GM12873 (cell line): ENCODE measurements at regions not wholly inside any gene's neighbourhood (a gene's known extent, or its start where the extent isn't known, plus 50 kb on each side); places are given as distances from the start of the nearest gene placed in this dataset.

Experiments used
- CTCF ChIP-seq: IDR thresholded peaks from 2 replicates; pipeline ENCODE4 v1.5.1; 2012; ENCODE audit warnings: low read depth, mild to moderate bottlenecking, moderate library complexity, low read length, control low read depth; ENCODE audit not compliant: insufficient read depth; ENCODE audit errors: missing control alignments

DNA sequence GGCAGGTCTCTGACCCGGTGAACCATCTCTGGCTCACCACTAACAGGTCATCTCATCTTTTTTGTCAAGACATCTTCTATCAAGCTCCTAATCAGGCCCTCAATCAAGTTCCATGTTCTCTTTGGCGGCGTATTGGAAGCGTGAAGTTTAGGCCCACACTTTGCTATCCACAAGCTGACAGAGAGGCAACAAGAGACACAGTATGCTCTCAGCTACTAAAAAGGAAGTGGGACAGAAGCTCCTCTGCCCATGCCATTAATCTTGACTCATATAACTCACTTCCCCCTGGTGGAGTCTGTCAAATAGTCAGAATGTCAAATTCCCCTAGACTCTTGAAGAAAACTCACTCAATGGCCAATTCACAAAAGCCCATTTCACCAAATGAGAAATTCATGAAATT lies 77.6 kb upstream of the TMC1 start:
- TF ChIP-seq CTCF = peak; percentile 44

DNA sequence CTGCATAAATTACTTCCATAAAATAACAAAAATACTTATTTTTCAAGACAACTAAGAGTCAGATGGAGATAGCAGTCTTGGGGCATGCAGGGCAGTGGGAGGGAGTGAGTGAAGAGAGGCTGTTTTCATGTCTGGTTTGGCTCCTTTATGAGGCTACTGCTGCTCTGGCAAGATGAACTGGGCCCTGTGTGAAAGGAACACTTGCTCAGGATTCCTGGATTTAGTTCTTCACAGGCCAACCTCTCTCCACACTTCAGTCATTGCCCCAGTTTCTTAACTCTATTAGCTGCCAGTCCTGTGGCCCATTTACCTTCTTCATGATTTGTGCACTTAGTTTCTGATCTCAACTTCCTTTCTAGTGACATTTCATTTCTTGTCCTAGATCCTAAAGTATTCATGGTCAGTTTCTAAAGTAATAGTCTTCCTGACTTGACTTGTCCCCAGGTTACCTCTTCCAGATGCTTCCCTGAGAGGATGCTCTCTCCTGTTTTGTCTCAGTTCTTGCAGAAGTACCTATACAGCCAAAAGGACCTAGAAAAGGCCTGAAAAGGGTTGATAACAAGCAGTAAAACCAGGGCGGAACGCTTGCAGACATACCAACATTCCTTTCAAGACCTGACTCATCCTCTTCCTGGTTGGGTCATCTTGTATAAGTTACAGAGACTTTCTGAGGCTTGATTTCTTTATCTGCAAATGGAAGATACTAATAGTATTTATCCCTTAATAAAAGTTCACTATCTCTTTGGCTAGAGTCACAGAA lies 77.0 kb upstream of the ZFAND5 start:
- TF ChIP-seq CTCF = no peak

- no peak for TF ChIP-seq CTCF
Observed at GRCh38 chr9:72440992-72441847, 76.2 kb upstream of the ZFAND5 start.

DNA sequence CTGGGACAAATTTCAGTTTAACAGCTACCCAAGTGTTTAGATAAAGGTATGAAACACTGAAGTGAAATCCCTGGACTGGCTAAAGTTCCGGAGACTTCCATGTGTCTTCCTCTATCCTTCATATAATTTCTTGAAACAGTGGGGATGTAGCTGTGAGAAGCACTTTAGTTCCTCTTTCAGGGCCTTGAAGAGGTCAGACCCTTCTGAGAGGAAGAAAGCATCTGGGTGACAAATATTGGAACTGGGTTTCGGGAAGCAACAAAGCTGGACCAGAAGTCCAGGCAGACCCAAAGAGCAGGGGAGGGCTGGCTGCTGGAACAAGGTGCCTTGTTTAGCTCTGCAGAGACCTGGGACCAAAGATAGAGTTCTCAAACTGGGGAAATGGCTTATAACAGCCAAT lies 75.4 kb upstream of the ZFAND5 start:
- TF ChIP-seq CTCF = no peak

- no peak for TF ChIP-seq CTCF
Observed at GRCh38 chr9:72431036-72431435, 66.0 kb upstream of the ZFAND5 start.

GRCh38 chr9:72428329-72428728 lies 63.3 kb upstream of the ZFAND5 start:
- no peak for TF ChIP-seq CTCF

GRCh38 chr9:72427801-72428200 lies 62.8 kb upstream of the ZFAND5 start:
- no peak for TF ChIP-seq CTCF
